ENCODE measurements at regions not wholly inside any gene's neighbourhood (a gene's known extent, or its start where the extent isn't known, plus 50 kb on each side); places are given as distances from the start of the nearest gene placed in this dataset.

- Histone ChIP-seq H4K20me1 (ENCODE audit: insufficient read depth) (no peaks in the 10 kb centered on the region), H2AFZ (ENCODE audit: low read depth) (no peak overlapping the region), H3F3A (replicated peaks; ENCODE audit: insufficient read depth) (no peaks in the 10 kb centered on the region), H3K4me1 (ENCODE audit: control insufficient read depth in 1 of 2, insufficient read depth in 2 of 2, low read depth in 1 of 2, low read length in 1 of 2) (no peaks in the 10 kb centered on the region; a peak in 1 of 4 replicates), H3K36me3 (replicated peaks in 1 of 2; ENCODE audit: control insufficient read depth in 1 of 2, insufficient read depth in 2 of 2, low read length in 1 of 2) (no peaks in the 10 kb centered on the region), H3K9ac (no peak overlapping the region), H3K27me3 (ENCODE audit: insufficient read depth) (no peaks in the 10 kb centered on the region), H3K79me2 (ENCODE audit: insufficient read depth) (no peaks in the 10 kb centered on the region), H3K9me3 (no peaks in the 10 kb centered on the region), H3K4me2 (no peak overlapping the region), H3K9me2 (no peaks in the 10 kb centered on the region; the same call in 1 of the 2 replicates), H3K4me3 (ENCODE audit: low read depth in 2 of 2, low read length in 1 of 2) (no peak overlapping the region), H3K27ac (ENCODE audit: low read depth in 2 of 2, low read length in 1 of 2) (peak overlapping the region in 1 of 2 experiments; percentile 43; a peak in 1 of 4 replicates)
- WGBS (ENCODE audit: low lambda C conversion rate): 24% methylated on average over 1 of the region's 1 CpG
- ChIA-PET CTCF (no interaction called here), POLR2A (no interaction called here)
- peak; percentile 1 for DNase-seq
- TF ChIP-seq MEF2A (IDR thresholded peaks at IDR 0.05; ENCODE audit: borderline replicate concordance, low read depth) (no peak), GATA2 (CRISPR knock-in tag; IDR thresholded peaks at IDR 0.05) (peak; percentile 47; the same call in 1 of the 2 replicates)
Observed at GRCh38 chr13:71339005-71339404, 528.0 kb downstream of the DACH1 start.

GRCh38 chr13:71338070-71338469 is 528.9 kb downstream of the DACH1 start:
- POLR2A ChIA-PET: no interaction called here
- Histone ChIP-seq H3K36me3 (replicated peaks in 1 of 2; ENCODE audit: control insufficient read depth in 1 of 2, insufficient read depth in 2 of 2, low read length in 1 of 2) (no peaks in the 10 kb centered on the region), H3K27ac (ENCODE audit: low read depth in 2 of 2, low read length in 1 of 2) (no peak overlapping the region), H3K9me2 (no peaks in the 10 kb centered on the region; the same call in 1 of the 2 replicates), H3K9me3 (no peaks in the 10 kb centered on the region), H3K79me2 (ENCODE audit: insufficient read depth) (no peaks in the 10 kb centered on the region), H3K4me2 (no peak overlapping the region), H3K4me3 (ENCODE audit: low read depth in 2 of 2, low read length in 1 of 2) (no peak overlapping the region), H3K27me3 (ENCODE audit: insufficient read depth) (no peaks in the 10 kb centered on the region), H3F3A (replicated peaks; ENCODE audit: insufficient read depth) (no peaks in the 10 kb centered on the region), H3K9ac (no peak overlapping the region), H4K20me1 (ENCODE audit: insufficient read depth) (no peaks in the 10 kb centered on the region), H3K4me1 (ENCODE audit: control insufficient read depth in 1 of 2, insufficient read depth in 2 of 2, low read depth in 1 of 2, low read length in 1 of 2) (no peaks in the 10 kb centered on the region; a peak in 1 of 4 replicates), H2AFZ (ENCODE audit: low read depth) (no peak overlapping the region)
- TF ChIP-seq POLR2AphosphoS5 (IDR thresholded peaks at IDR 0.05; ENCODE audit: low read depth, low read length): no peak
- TF ChIP-seq REST (IDR thresholded peaks at IDR 0.05; ENCODE audit: low read depth, low read length): no peak
- TF ChIP-seq ELF1 (IDR thresholded peaks at IDR 0.05): no peak
- no peak for TF ChIP-seq TCF12 (IDR thresholded peaks at IDR 0.05)
- TF ChIP-seq YY1 (IDR thresholded peaks at IDR 0.05; ENCODE audit: low read depth): no peak
- no peak for TF ChIP-seq SIN3A (IDR thresholded peaks at IDR 0.05; ENCODE audit: borderline replicate concordance, low read depth, low read length)
- no peak for TF ChIP-seq USF1 (IDR thresholded peaks at IDR 0.05; ENCODE audit: borderline replicate concordance, low read depth)
- no peak for TF ChIP-seq RAD21 (IDR thresholded peaks at IDR 0.05; ENCODE audit: low read length)
- DNase-seq: no peak
- CTCF ChIA-PET: interaction anchor here (0.7 kb wide), 1 partner anchor 178 kb away, joined by 3 read pairs; no protein-coding TSS in a partner anchor
- WGBS (ENCODE audit: low lambda C conversion rate): 73% methylated on average over 3 of the region's 3 CpGs
